A673 (cell line): ENCODE measurements at regions not wholly inside any gene's neighbourhood (a gene's known extent, or its start where the extent isn't known, plus 50 kb on each side); places are given as distances from the start of the nearest gene placed in this dataset.
A peak's percentile ranks its signal among the peaks of the same experiment; 100 is the strongest.

Source experiments
- BruUV-seq: library from RNA; stranded (reverse); fragments of 400-500 nt; replicated peaks from 2 replicates; lab custom pipeline; 2021; lab: Mats Ljungman, UMichigan
- CTCF ChIA-PET: fragments of 300-600 bp; sonication (Branson Sonifier 250); formaldehyde crosslinking; loops from one replicate; lab custom pipeline; 2022; ENCODE audit warnings: antibody characterized with exemption; lab: Charles Lee
- POLR2A ChIA-PET: fragments of 300-600 bp; sonication (Branson Sonifier 250); formaldehyde crosslinking; loops from one replicate; lab custom pipeline; 2022; ENCODE audit warnings: antibody characterized with exemption; ENCODE audit not compliant: low non-redundant PET; lab: Charles Lee
- DNase-seq: peaks from one replicate; pipeline ENCODE4 v3.0.0-alpha.2; 2015; ENCODE audit warnings: low spot score
- H3K27ac ChIP-seq: fragments of 200-600 bp; sonication (generic); 2 replicates; pipeline ENCODE4 v1.5.1; 2016; ENCODE audit warnings: mixed run types, low read depth, mild to moderate bottlenecking, mixed read lengths, antibody characterized with exemption, low read length; ENCODE audit not compliant: poor library complexity, severe bottlenecking
- H3K27me3 ChIP-seq: fragments of 200-600 bp; sonication (generic); replicated peaks from 2 replicates; pipeline ENCODE4 v1.6.1; 2017; ENCODE audit warnings: mixed run types, low read depth, mild to moderate bottlenecking, mixed read lengths, antibody characterized with exemption, low read length; ENCODE audit not compliant: insufficient read depth, poor library complexity
- H3K36me3 ChIP-seq: fragments of 200-600 bp; sonication (generic); 2 replicates; pipeline ENCODE4 v1.6.1; 2016; ENCODE audit warnings: mixed run types, mild to moderate bottlenecking, mixed read lengths, antibody characterized with exemption, low read length; ENCODE audit not compliant: insufficient read depth, poor library complexity, severe bottlenecking
- H3K4me1 ChIP-seq: fragments of 200-600 bp; sonication (generic); 2 replicates; pipeline ENCODE4 v1.6.1; 2017; ENCODE audit warnings: mixed run types, mild to moderate bottlenecking, mixed read lengths, antibody characterized with exemption, low read length; ENCODE audit not compliant: insufficient read depth, poor library complexity, severe bottlenecking
- H3K4me3 ChIP-seq: fragments of 200-600 bp; sonication (generic); 2 replicates; pipeline ENCODE4 v1.5.1; 2016; ENCODE audit warnings: low read depth, mixed run types, mild to moderate bottlenecking, mixed read lengths, low read length; ENCODE audit not compliant: poor library complexity, severe bottlenecking
- H3K9me3 ChIP-seq: fragments of 200-600 bp; sonication (generic); 2 replicates; pipeline ENCODE4 v1.6.1; 2016; ENCODE audit warnings: mixed run types, low read depth, mild to moderate bottlenecking, mixed read lengths, antibody characterized with exemption, low read length; ENCODE audit not compliant: poor library complexity, severe bottlenecking
- EZH2 ChIP-seq: fragments of 200-600 bp; sonication (generic); IDR thresholded peaks from 2 replicates; pipeline ENCODE4 v1.6.1; 2017; ENCODE audit warnings: borderline replicate concordance, low read depth, mild to moderate bottlenecking, mixed read lengths, antibody characterized with exemption, low read length; ENCODE audit not compliant: poor library complexity, severe bottlenecking
- intact Hi-C: fragments of 100-400 bp; cut with micrococcal nuclease; formaldehyde crosslinking; loops from one replicate; pipeline ENCODE4 v1.10.0; 2022; ENCODE audit not compliant: unreplicated experiment
- TF ChIP-seq, protein P1 (sequence below): fragments of 300-800, 200-600 bp; sonication (generic); conservative IDR thresholded peaks from 2 replicates; pipeline ENCODE4 v1.5.1; 2017; ENCODE audit warnings: low read depth, mild to moderate bottlenecking, antibody characterized with exemption, low read length, moderate library complexity, mixed read lengths

- ChIA-PET CTCF (no interaction called here), POLR2A (no interaction called here)
- intact Hi-C loops: no loop called here
- no peak overlapping the region for H3K27ac ChIP-seq
- H3K4me1 ChIP-seq: peaks cover 9% of the 10 kb centered on the region
- no peak for DNase-seq
- no peaks in the 10 kb centered on the region for H3K9me3 ChIP-seq
- TF ChIP-seq EZH2: no peak
- TF ChIP-seq, protein P1, sequence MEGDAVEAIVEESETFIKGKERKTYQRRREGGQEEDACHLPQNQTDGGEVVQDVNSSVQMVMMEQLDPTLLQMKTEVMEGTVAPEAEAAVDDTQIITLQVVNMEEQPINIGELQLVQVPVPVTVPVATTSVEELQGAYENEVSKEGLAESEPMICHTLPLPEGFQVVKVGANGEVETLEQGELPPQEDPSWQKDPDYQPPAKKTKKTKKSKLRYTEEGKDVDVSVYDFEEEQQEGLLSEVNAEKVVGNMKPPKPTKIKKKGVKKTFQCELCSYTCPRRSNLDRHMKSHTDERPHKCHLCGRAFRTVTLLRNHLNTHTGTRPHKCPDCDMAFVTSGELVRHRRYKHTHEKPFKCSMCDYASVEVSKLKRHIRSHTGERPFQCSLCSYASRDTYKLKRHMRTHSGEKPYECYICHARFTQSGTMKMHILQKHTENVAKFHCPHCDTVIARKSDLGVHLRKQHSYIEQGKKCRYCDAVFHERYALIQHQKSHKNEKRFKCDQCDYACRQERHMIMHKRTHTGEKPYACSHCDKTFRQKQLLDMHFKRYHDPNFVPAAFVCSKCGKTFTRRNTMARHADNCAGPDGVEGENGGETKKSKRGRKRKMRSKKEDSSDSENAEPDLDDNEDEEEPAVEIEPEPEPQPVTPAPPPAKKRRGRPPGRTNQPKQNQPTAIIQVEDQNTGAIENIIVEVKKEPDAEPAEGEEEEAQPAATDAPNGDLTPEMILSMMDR: no peak
- BruUV-seq: no TSS peak
- H3K36me3 ChIP-seq: no peaks in the 10 kb centered on the region
- H3K4me3 ChIP-seq: no peak overlapping the region
- no peaks in the 10 kb centered on the region for H3K27me3 ChIP-seq
These were observed 224.4 kb downstream of the C7orf25 start for GRCh38 chr7:42687211-42688055.

- ChIA-PET POLR2A (no interaction called here), CTCF (no interaction called here)
- BruUV-seq: no TSS peak
- intact Hi-C loops: no loop called here
- peak; percentile 41 for DNase-seq
- H3K27me3 ChIP-seq: no peaks in the 10 kb centered on the region
- TF ChIP-seq, protein P1: no peak
- no peak for TF ChIP-seq EZH2
- H3K36me3 ChIP-seq: no peaks in the 10 kb centered on the region
- H3K27ac ChIP-seq: no peak overlapping the region
- H3K9me3 ChIP-seq: no peaks in the 10 kb centered on the region
- no peak overlapping the region for H3K4me3 ChIP-seq
- H3K4me1 ChIP-seq: peaks cover 9% of the 10 kb centered on the region
These were observed 225.2 kb downstream of the C7orf25 start for GRCh38 chr7:42686594-42687156.

DNA sequence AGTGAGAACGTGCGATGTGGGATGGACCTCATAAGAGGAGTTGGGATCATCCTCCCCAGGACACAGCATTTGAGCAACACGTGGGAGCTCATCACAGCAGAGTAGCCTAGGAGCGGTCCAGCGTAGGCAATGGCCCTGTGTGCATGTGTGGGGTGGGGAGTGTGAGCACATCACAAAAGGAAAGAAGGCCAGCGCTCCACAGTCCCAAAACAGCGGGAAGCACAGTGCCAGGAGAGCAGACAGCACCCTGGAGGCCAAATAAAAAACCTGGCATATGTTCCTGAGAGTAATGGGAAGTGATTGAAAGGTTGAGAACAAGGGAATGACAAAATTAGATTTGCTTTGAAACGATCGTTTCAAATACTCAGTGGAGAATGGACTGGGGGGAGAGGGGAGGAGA, 226.0 kb downstream of the C7orf25 start:
- Histone ChIP-seq H3K4me1 (peaks cover 9% of the 10 kb centered on the region), H3K4me3 (no peak overlapping the region), H3K27ac (no peak overlapping the region), H3K27me3 (no peaks in the 10 kb centered on the region), H3K36me3 (no peaks in the 10 kb centered on the region), H3K9me3 (peaks cover 2% of the 10 kb centered on the region)
- TF ChIP-seq, protein P1: no peak
- TF ChIP-seq EZH2: no peak
- BruUV-seq: no TSS peak
- ChIA-PET POLR2A (no interaction called here), CTCF (no interaction called here)
- no peak for DNase-seq
- intact Hi-C loops: no loop called here
